HG02623 (cell line): ENCODE measurements at regions not wholly inside any gene's neighbourhood (a gene's known extent, or its start where the extent isn't known, plus 50 kb on each side); places are given as distances from the start of the nearest gene placed in this dataset.
"Not testable (repeated sequence)": the region's sequence is repeated elsewhere in the genome, so short reads cannot be mapped to it uniquely, and the experiment has no call there.

ENCODE experiments used
- ATAC-seq: cut with Tn5 transposase; IDR thresholded peaks from one replicate; pipeline ENCODE4 v1.9.1; 2021; ENCODE audit warnings: moderate library complexity; ENCODE audit not compliant: unreplicated experiment

- ATAC-seq, result no peak
Measured at GRCh38 chr2:144671695-144672455, 152.0 kb upstream of the ZEB2 start.

- no peak for ATAC-seq
Measured at GRCh38 chr2:144670738-144671137, 150.8 kb upstream of the ZEB2 start.

GRCh38 chr2:144670080-144670479 is 150.2 kb upstream of the ZEB2 start:
- ATAC-seq, result no peak

- ATAC-seq, result no peak
Measured at GRCh38 chr2:144669196-144669987, 149.5 kb upstream of the ZEB2 start.

GRCh38 chr2:144668493-144669110 is 148.7 kb upstream of the ZEB2 start:
- ATAC-seq, result no peak

- ATAC-seq, result no peak
Measured at GRCh38 chr2:144666032-144666431, 146.1 kb upstream of the ZEB2 start.

GRCh38 chr2:144663207-144663606 is 143.3 kb upstream of the ZEB2 start:
- ATAC-seq, result no peak

GRCh38 chr2:144660518-144661316 is 140.8 kb upstream of the ZEB2 start:
- ATAC-seq, result no peak

- no peak for ATAC-seq
Measured at GRCh38 chr2:144659731-144660275, 139.9 kb upstream of the ZEB2 start.

- ATAC-seq, result no peak
Measured at GRCh38 chr2:144654523-144654922, 134.6 kb upstream of the ZEB2 start.

- ATAC-seq, result no peak
Measured at GRCh38 chr2:144650907-144651306, 131.0 kb upstream of the ZEB2 start.

- ATAC-seq, result no peak
Measured at GRCh38 chr2:144648837-144649465, 129.0 kb upstream of the ZEB2 start.

- no peak for ATAC-seq
Measured at GRCh38 chr2:144645083-144645778, 125.3 kb upstream of the ZEB2 start.

- ATAC-seq, result no peak
Measured at GRCh38 chr2:144644549-144644948, 124.6 kb upstream of the ZEB2 start.

- ATAC-seq, result no peak
Measured at GRCh38 chr2:144643537-144644336, 123.8 kb upstream of the ZEB2 start.

GRCh38 chr2:144642856-144643255 is 122.9 kb upstream of the ZEB2 start:
- no peak for ATAC-seq

- no peak for ATAC-seq
Measured at GRCh38 chr2:144642131-144642530, 122.2 kb upstream of the ZEB2 start.

- ATAC-seq, result not testable (repeated sequence)
Measured at GRCh38 chr2:144638250-144638649, 118.3 kb upstream of the ZEB2 start.

- not testable (repeated sequence) for ATAC-seq
Measured at GRCh38 chr2:144636860-144637259, 116.9 kb upstream of the ZEB2 start.
